HEK293 (cell line): ENCODE measurements at regions not wholly inside any gene's neighbourhood (a gene's known extent, or its start where the extent isn't known, plus 50 kb on each side); places are given as distances from the start of the nearest gene placed in this dataset.

ENCODE experiments used
- CTCF ChIA-PET: fragments of 350-600 bp; formaldehyde crosslinking; extraction: SDS; loops from one replicate; lab custom pipeline; 2021; ENCODE audit warnings: antibody characterized with exemption; lab: Yijun Ruan, JAX
- POLR2A ChIA-PET: fragments of 300-600 bp; formaldehyde crosslinking; extraction: SDS; loops from one replicate; lab custom pipeline; 2020; ENCODE audit warnings: antibody characterized with exemption, inconsistent platforms; lab: Yijun Ruan, JAX
- H3K27ac ChIP-seq: fragments of 200-500 bp; sonication (Bioruptor generic); 2 replicates; pipeline ENCODE4 v1.5.1; 2014; ENCODE audit warnings: low read depth, low read length, control low read depth, inconsistent platforms; ENCODE audit errors: extremely low read depth
- H3K36me3 ChIP-seq, 2 experiments: fragments of 200-500 bp in 1 of 2; sonication (Bioruptor generic) in 1 of 2; 1 replicate in 1 of 2; 2 replicates in 1 of 2; pipeline ENCODE4 v1.5.1; 2014 to 2017; ENCODE audit warnings: inconsistent platforms in 2 of 2, low read length in 2 of 2; ENCODE audit not compliant: control insufficient read depth in 2 of 2, insufficient read depth in 1 of 2
- H3K4me1 ChIP-seq: fragments of 200-500 bp; sonication (Bioruptor generic); 2 replicates; pipeline ENCODE4 v1.5.1; 2014; ENCODE audit warnings: mild to moderate bottlenecking, low read length, inconsistent platforms; ENCODE audit not compliant: control insufficient read depth, insufficient read depth
- H3K4me3 ChIP-seq: 2 replicates; pipeline ENCODE4 v1.5.1; 2011; ENCODE audit warnings: low read depth, mild to moderate bottlenecking, control low read depth, low read length, moderate library complexity
- H3K9me3 ChIP-seq: fragments of 200-500 bp; sonication (Bioruptor generic); 2 replicates; pipeline ENCODE4 v1.5.1; 2014; ENCODE audit warnings: low read depth, low read length, inconsistent platforms; ENCODE audit not compliant: control insufficient read depth, insufficient read depth
- KLF7 ChIP-seq: fragments of 450-650 bp; formaldehyde crosslinking; IDR thresholded peaks from 2 replicates; pipeline ENCODE4 v1.5.1; 2016; ENCODE audit warnings: missing biosample characterization, missing genetic modification characterization, borderline replicate concordance
- RBAK ChIP-seq: fragments of 450-650 bp; formaldehyde crosslinking; IDR thresholded peaks from 2 replicates; pipeline ENCODE4 v1.5.1; 2016; ENCODE audit warnings: missing biosample characterization, missing genetic modification characterization
- SETDB1 ChIP-seq: IDR thresholded peaks from one replicate; pipeline ENCODE4 v1.6.1; 2017; ENCODE audit warnings: mild to moderate bottlenecking, low read length, moderate library complexity, mixed read lengths; ENCODE audit not compliant: insufficient read length
- TCF7L2 ChIP-seq: IDR thresholded peaks from 2 replicates; pipeline ENCODE4 v1.6.1; 2011; ENCODE audit warnings: low read depth, mild to moderate bottlenecking, inconsistent platforms, low read length, moderate library complexity, borderline replicate concordance
- ZNF114 ChIP-seq: fragments of 450-650 bp; formaldehyde crosslinking; IDR thresholded peaks from 2 replicates; pipeline ENCODE4 v1.5.0; 2017; ENCODE audit warnings: missing biosample characterization, missing genetic modification characterization
- ZNF16 ChIP-seq: fragments of 450-650 bp; formaldehyde crosslinking; IDR thresholded peaks from 2 replicates; pipeline ENCODE4 v1.5.1; 2016; ENCODE audit warnings: low read depth, missing biosample characterization, missing genetic modification characterization
- ZNF175 ChIP-seq: fragments of 450-650 bp; formaldehyde crosslinking; IDR thresholded peaks from 2 replicates; pipeline ENCODE4 v1.5.1; 2016; ENCODE audit warnings: missing biosample characterization, missing genetic modification characterization
- ZNF274 ChIP-seq, 2 experiments: fragments of 200-500 bp in 1 of 2; fragments of 450-650 bp in 1 of 2; sonication (Bioruptor generic) in 1 of 2; formaldehyde crosslinking in 1 of 2; IDR thresholded peaks; 2 replicates each; pipeline versions ENCODE4 v1.5.1 to v1.6.1; 2014 to 2016; ENCODE audit warnings: borderline replicate concordance in 1 of 2, inconsistent platforms in 1 of 2, low read length in 1 of 2, missing biosample characterization in 1 of 2, missing genetic modification characterization in 1 of 2
- ZNF404 ChIP-seq: fragments of 450-650 bp; formaldehyde crosslinking; IDR thresholded peaks from 2 replicates; pipeline ENCODE4 v1.5.1; 2017; ENCODE audit warnings: missing biosample characterization, missing genetic modification characterization
- ZNF433 ChIP-seq: fragments of 450-650 bp; formaldehyde crosslinking; IDR thresholded peaks from 2 replicates; pipeline ENCODE4 v1.5.1; 2016; ENCODE audit warnings: missing biosample characterization, missing genetic modification characterization, low read depth
- ZNF521 ChIP-seq: fragments of 450-650 bp; formaldehyde crosslinking; IDR thresholded peaks from 2 replicates; pipeline ENCODE4 v1.5.1; 2017; ENCODE audit warnings: missing biosample characterization, mild to moderate bottlenecking, missing genetic modification characterization
- ZNF654 ChIP-seq: fragments of 450-650 bp; formaldehyde crosslinking; IDR thresholded peaks from 2 replicates; pipeline ENCODE4 v1.5.1; 2016; ENCODE audit warnings: low read depth, missing biosample characterization, missing genetic modification characterization
- TF ChIP-seq, protein P1 (sequence below): sonication (generic); formaldehyde crosslinking; IDR thresholded peaks from 2 replicates; pipeline ENCODE4 v1.8.1; 2022; ENCODE audit warnings: mild to moderate bottlenecking, moderate library complexity, missing genetic modification reagents
- TF ChIP-seq, protein P2 (sequence below): fragments of 450-650 bp; formaldehyde crosslinking; conservative IDR thresholded peaks from 2 replicates; pipeline ENCODE4 v1.5.1; 2016; ENCODE audit warnings: low read depth, missing biosample characterization, missing genetic modification characterization
- TF ChIP-seq, protein P3 (sequence below): fragments of 450-650 bp; formaldehyde crosslinking; IDR thresholded peaks from 2 replicates; pipeline ENCODE4 v1.5.1; 2017; ENCODE audit warnings: missing biosample characterization, missing genetic modification characterization
- TF ChIP-seq, protein P4 (sequence below): fragments of 450-650 bp; formaldehyde crosslinking; IDR thresholded peaks from 2 replicates; pipeline ENCODE4 v1.5.1; 2016; ENCODE audit warnings: missing biosample characterization, missing genetic modification characterization

DNA sequence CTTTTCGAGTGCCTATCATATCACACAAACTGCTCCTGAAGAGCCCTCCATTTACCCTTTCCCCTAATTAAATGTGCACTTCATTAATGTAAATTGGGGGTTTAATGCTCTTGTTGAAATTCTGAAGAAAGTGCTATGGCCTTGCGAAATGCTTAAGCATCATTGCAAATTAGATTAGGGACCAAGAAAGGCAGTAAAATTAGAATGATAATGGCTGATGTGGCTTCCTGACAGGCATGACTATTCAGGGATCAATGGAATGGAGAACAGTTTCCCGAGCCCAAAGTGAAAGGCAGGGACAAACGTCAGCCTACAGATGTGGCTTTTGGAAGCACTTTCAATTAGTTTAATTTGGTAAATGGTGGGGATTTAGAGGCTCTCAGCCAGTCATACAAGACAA is 120.1 kb downstream of the NKX6-1 start:
- Histone ChIP-seq H3K36me3 (no peaks in the 10 kb centered on the region), H3K27ac (no peak overlapping the region), H3K4me3 (no peak overlapping the region), H3K9me3 (no peaks in the 10 kb centered on the region), H3K4me1 (no peaks in the 10 kb centered on the region)
- ChIA-PET POLR2A (no interaction called here), CTCF (no interaction called here)
- TF ChIP-seq, protein P1, sequence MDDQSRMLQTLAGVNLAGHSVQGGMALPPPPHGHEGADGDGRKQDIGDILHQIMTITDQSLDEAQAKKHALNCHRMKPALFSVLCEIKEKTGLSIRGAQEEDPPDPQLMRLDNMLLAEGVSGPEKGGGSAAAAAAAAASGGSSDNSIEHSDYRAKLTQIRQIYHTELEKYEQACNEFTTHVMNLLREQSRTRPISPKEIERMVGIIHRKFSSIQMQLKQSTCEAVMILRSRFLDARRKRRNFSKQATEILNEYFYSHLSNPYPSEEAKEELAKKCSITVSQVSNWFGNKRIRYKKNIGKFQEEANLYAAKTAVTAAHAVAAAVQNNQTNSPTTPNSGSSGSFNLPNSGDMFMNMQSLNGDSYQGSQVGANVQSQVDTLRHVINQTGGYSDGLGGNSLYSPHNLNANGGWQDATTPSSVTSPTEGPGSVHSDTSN = no peak
- TF ChIP-seq SETDB1 (no peak), ZNF433 (no peak), ZNF521 (no peak), ZNF175 (tag by site-specific recombination) (no peak), KLF7 (tag by site-specific recombination) (no peak), TCF7L2 (no peak), ZNF654 (tag by site-specific recombination) (no peak), ZNF16 (tag by site-specific recombination) (no peak), ZNF274 (IDR thresholded peaks at IDR 0.05; ENCODE audit: low read length) (no peak), ZNF274 (tag by site-specific recombination; IDR thresholded peaks at IDR 0.05; ENCODE audit: borderline replicate concordance) (no peak), RBAK (tag by site-specific recombination) (no peak)
- TF ChIP-seq, protein P2, sequence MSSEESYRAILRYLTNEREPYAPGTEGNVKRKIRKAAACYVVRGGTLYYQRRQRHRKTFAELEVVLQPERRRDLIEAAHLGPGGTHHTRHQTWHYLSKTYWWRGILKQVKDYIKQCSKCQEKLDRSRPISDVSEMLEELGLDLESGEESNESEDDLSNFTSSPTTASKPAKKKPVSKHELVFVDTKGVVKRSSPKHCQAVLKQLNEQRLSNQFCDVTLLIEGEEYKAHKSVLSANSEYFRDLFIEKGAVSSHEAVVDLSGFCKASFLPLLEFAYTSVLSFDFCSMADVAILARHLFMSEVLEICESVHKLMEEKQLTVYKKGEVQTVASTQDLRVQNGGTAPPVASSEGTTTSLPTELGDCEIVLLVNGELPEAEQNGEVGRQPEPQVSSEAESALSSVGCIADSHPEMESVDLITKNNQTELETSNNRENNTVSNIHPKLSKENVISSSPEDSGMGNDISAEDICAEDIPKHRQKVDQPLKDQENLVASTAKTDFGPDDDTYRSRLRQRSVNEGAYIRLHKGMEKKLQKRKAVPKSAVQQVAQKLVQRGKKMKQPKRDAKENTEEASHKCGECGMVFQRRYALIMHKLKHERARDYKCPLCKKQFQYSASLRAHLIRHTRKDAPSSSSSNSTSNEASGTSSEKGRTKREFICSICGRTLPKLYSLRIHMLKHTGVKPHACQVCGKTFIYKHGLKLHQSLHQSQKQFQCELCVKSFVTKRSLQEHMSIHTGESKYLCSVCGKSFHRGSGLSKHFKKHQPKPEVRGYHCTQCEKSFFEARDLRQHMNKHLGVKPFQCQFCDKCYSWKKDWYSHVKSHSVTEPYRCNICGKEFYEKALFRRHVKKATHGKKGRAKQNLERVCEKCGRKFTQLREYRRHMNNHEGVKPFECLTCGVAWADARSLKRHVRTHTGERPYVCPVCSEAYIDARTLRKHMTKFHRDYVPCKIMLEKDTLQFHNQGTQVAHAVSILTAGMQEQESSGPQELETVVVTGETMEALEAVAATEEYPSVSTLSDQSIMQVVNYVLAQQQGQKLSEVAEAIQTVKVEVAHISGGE (tag by site-specific recombination) = no peak
- TF ChIP-seq, protein P3, sequence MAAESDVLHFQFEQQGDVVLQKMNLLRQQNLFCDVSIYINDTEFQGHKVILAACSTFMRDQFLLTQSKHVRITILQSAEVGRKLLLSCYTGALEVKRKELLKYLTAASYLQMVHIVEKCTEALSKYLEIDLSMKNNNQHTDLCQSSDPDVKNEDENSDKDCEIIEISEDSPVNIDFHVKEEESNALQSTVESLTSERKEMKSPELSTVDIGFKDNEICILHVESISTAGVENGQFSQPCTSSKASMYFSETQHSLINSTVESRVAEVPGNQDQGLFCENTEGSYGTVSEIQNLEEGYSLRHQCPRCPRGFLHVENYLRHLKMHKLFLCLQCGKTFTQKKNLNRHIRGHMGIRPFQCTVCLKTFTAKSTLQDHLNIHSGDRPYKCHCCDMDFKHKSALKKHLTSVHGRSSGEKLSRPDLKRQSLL = no peak
- TF ChIP-seq, protein P4, sequence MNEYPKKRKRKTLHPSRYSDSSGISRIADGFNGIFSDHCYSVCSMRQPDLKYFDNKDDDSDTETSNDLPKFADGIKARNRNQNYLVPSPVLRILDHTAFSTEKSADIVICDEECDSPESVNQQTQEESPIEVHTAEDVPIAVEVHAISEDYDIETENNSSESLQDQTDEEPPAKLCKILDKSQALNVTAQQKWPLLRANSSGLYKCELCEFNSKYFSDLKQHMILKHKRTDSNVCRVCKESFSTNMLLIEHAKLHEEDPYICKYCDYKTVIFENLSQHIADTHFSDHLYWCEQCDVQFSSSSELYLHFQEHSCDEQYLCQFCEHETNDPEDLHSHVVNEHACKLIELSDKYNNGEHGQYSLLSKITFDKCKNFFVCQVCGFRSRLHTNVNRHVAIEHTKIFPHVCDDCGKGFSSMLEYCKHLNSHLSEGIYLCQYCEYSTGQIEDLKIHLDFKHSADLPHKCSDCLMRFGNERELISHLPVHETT (tag by site-specific recombination) = no peak

DNA sequence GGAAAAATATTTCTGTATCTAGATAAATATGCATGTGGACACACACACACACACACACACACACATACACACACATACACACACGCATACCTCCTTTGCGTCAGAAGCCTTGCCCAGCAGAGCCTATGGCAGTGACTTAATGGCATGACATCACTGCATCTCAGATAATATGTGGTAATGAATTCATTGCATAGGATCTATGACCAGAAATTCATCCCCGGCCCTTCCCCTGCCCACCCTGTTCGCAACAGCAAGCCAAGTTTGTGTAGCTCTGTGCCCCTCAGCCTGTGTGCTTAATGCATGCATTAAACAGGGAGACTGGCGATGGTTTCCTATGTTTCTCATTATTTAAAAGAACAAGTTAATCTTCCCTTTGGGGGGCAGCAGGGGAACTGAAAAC is 120.7 kb downstream of the NKX6-1 start:
- ChIA-PET POLR2A (no interaction called here), CTCF (no interaction called here)

More for the DNA sequence above, 120.7 kb downstream of the NKX6-1 start:
- H3K4me3 ChIP-seq = no peak overlapping the region
- H3K27ac ChIP-seq = no peak overlapping the region
- H3K9me3 ChIP-seq = no peaks in the 10 kb centered on the region
- H3K4me1 ChIP-seq = no peaks in the 10 kb centered on the region
- no peaks in the 10 kb centered on the region for H3K36me3 ChIP-seq
- TF ChIP-seq ZNF114 (tag by site-specific recombination) (no peak), ZNF404 (tag by site-specific recombination) (no peak)
- TF ChIP-seq, protein P1 = no peak
